Mammary epithelial cell (primary cell): ENCODE measurements at regions not wholly inside any gene's neighbourhood (a gene's known extent, or its start where the extent isn't known, plus 50 kb on each side); places are given as distances from the start of the nearest gene placed in this dataset.

Experiments
- EZH2 ChIP-seq: IDR thresholded peaks from 2 replicates; pipeline ENCODE4 v1.6.1; 2012; ENCODE audit warnings: low read length, inconsistent platforms, borderline replicate concordance
- TF ChIP-seq, protein P1 (sequence below), 2 donors: IDR thresholded peaks in 1 of 2; conservative IDR thresholded peaks in 1 of 2; 2 replicates each; pipeline ENCODE4 v1.5.1; 2011 to 2012; ENCODE audit warnings: inconsistent platforms in 2 of 2, low read length in 2 of 2, mild to moderate bottlenecking in 2 of 2, control low read depth in 1 of 2, low read depth in 1 of 2; ENCODE audit not compliant: insufficient read depth in 1 of 2; ENCODE audit errors: extremely low read depth in 1 of 2

- TF ChIP-seq, protein P1, sequence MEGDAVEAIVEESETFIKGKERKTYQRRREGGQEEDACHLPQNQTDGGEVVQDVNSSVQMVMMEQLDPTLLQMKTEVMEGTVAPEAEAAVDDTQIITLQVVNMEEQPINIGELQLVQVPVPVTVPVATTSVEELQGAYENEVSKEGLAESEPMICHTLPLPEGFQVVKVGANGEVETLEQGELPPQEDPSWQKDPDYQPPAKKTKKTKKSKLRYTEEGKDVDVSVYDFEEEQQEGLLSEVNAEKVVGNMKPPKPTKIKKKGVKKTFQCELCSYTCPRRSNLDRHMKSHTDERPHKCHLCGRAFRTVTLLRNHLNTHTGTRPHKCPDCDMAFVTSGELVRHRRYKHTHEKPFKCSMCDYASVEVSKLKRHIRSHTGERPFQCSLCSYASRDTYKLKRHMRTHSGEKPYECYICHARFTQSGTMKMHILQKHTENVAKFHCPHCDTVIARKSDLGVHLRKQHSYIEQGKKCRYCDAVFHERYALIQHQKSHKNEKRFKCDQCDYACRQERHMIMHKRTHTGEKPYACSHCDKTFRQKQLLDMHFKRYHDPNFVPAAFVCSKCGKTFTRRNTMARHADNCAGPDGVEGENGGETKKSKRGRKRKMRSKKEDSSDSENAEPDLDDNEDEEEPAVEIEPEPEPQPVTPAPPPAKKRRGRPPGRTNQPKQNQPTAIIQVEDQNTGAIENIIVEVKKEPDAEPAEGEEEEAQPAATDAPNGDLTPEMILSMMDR (conservative IDR thresholded peaks at IDR 0.05 in 1 of 2, IDR thresholded peaks at IDR 0.05 in 1 of 2; ENCODE audit: extremely low read depth in 1 of 2, insufficient read depth in 1 of 2, low read depth in 1 of 2, low read length in 2 of 2): no peak
- no peak for TF ChIP-seq EZH2
These were observed 95.1 kb upstream of the ITGA1 start for GRCh38 chr5:52692606-52693005.
